ENCODE measurements at regions not wholly inside any gene's neighbourhood (a gene's known extent, or its start where the extent isn't known, plus 50 kb on each side); places are given as distances from the start of the nearest gene placed in this dataset.

- no peak for DNase-seq (ENCODE audit: low read depth in 4 of 4, low spot score in 3 of 4)
Observed at GRCh38 chr5:141753143-141753970, 71.3 kb upstream of the ARAP3 start.

GRCh38 chr5:141747152-141748141 lies 65.4 kb upstream of the ARAP3 start:
- peak; percentile 74 to 83 (median 80) for DNase-seq (ENCODE audit: low read depth in 4 of 4, low spot score in 3 of 4)

GRCh38 chr5:141746395-141746794 lies 64.4 kb upstream of the ARAP3 start:
- DNase-seq (ENCODE audit: low read depth in 4 of 4, low spot score in 3 of 4): no peak

GRCh38 chr5:141745390-141745789 lies 63.4 kb upstream of the ARAP3 start:
- DNase-seq (ENCODE audit: low read depth in 4 of 4, low spot score in 3 of 4): no peak

- DNase-seq (ENCODE audit: low read depth in 4 of 4, low spot score in 3 of 4): no peak
Observed at GRCh38 chr5:141743866-141744272, 61.8 kb upstream of the ARAP3 start.

- DNase-seq (ENCODE audit: low read depth in 4 of 4, low spot score in 3 of 4): peak in 1 of 4 donors; percentile 48
Observed at GRCh38 chr5:141742866-141743851, 61.1 kb upstream of the ARAP3 start.

GRCh38 chr5:141742144-141742543 lies 60.1 kb upstream of the ARAP3 start:
- DNase-seq (ENCODE audit: low read depth in 4 of 4, low spot score in 3 of 4): no peak

- no peak for DNase-seq (ENCODE audit: low read depth in 4 of 4, low spot score in 3 of 4)
Observed at GRCh38 chr5:141740885-141741284, 58.9 kb upstream of the ARAP3 start.

GRCh38 chr5:141737535-141737934 lies 55.5 kb upstream of the ARAP3 start:
- no peak for DNase-seq (ENCODE audit: low read depth in 4 of 4, low spot score in 3 of 4)

- DNase-seq (ENCODE audit: low read depth in 4 of 4, low spot score in 3 of 4): no peak
Observed at GRCh38 chr5:141735823-141736222, 53.8 kb upstream of the ARAP3 start.

GRCh38 chr5:141734501-141735229 lies 52.6 kb upstream of the ARAP3 start:
- peak in 2 of 4 donors; percentile 58 to 63 for DNase-seq (ENCODE audit: low read depth in 4 of 4, low spot score in 3 of 4)

GRCh38 chr5:141733198-141733597 lies 51.2 kb upstream of the ARAP3 start:
- DNase-seq (ENCODE audit: low read depth in 4 of 4, low spot score in 3 of 4): no peak

GRCh38 chr5:141732417-141732816 lies 50.4 kb upstream of the ARAP3 start:
- DNase-seq (ENCODE audit: low read depth in 4 of 4, low spot score in 3 of 4): no peak

Measured in left renal pelvis (tissue), 4 donors.